HepG2 (cell line): ENCODE measurements at regions not wholly inside any gene's neighbourhood (a gene's known extent, or its start where the extent isn't known, plus 50 kb on each side); places are given as distances from the start of the nearest gene placed in this dataset.

ENCODE experiments used
- CTCF ChIP-seq: sonication (generic); formaldehyde crosslinking; IDR thresholded peaks from 2 replicates; pipeline ENCODE4 v1.5.0; 2020; ENCODE audit warnings: mild to moderate bottlenecking, missing genetic modification reagents, moderate library complexity
- FOXA3 ChIP-seq: IDR thresholded peaks from 2 replicates; pipeline ENCODE4 v1.6.1; 2016; ENCODE audit warnings: missing genetic modification reagents, missing compliant biosample characterization
- KDM2A ChIP-seq: sonication (generic); formaldehyde crosslinking; IDR thresholded peaks from 2 replicates; pipeline ENCODE4 v1.4.0; 2020; ENCODE audit warnings: low read depth, missing genetic modification reagents, borderline replicate concordance
- POLR2AphosphoS2 ChIP-seq: IDR thresholded peaks from 2 replicates; pipeline ENCODE4 v1.6.1; 2011; ENCODE audit warnings: low read depth, low read length, improper control_type of control experiment
- RAD21 ChIP-seq: fragments of 450-650 bp; formaldehyde crosslinking; IDR thresholded peaks from 2 replicates; pipeline ENCODE4 v1.5.0; 2020; ENCODE audit warnings: mild to moderate bottlenecking
- RFX5 ChIP-seq: IDR thresholded peaks from 2 replicates; pipeline ENCODE4 v1.6.1; 2011; ENCODE audit warnings: low read depth, low read length, improper control_type of control experiment
- SIN3A ChIP-seq: IDR thresholded peaks from 2 replicates; pipeline ENCODE4 v1.6.1; 2011; ENCODE audit warnings: low read depth, mild to moderate bottlenecking, control low read depth, low read length, borderline replicate concordance
- U2AF1 ChIP-seq: fragments of 200-400 bp; formaldehyde crosslinking; optimal IDR thresholded peaks from 2 replicates; pipeline ENCODE3; 2017; ENCODE audit warnings: mild to moderate bottlenecking, low read depth, low read length
- USF2 ChIP-seq, 2 experiments: sonication (generic) in 1 of 2; formaldehyde crosslinking in 1 of 2; IDR thresholded peaks; 2 replicates each; pipeline versions ENCODE4 v1.5.1 to v1.6.1; 2011 to 2020; ENCODE audit warnings: borderline replicate concordance in 1 of 2, low read depth in 1 of 2, low read length in 1 of 2, mild to moderate bottlenecking in 1 of 2, missing genetic modification reagents in 1 of 2, moderate library complexity in 1 of 2
- ZBTB10 ChIP-seq: sonication (generic); formaldehyde crosslinking; IDR thresholded peaks from 2 replicates; pipeline ENCODE4 v1.4.0; 2020; ENCODE audit warnings: missing genetic modification reagents, borderline replicate concordance
- ZNF597 ChIP-seq: sonication (generic); formaldehyde crosslinking; IDR thresholded peaks from 2 replicates; pipeline ENCODE4 v1.5.0; 2020; ENCODE audit warnings: missing genetic modification reagents

- no peak for TF ChIP-seq RFX5
- TF ChIP-seq ZBTB10 (CRISPR knock-in tag), result no peak
- TF ChIP-seq FOXA3 (CRISPR knock-in tag), result no peak
- no peak for TF ChIP-seq KDM2A
- no peak for TF ChIP-seq U2AF1
- no peak for TF ChIP-seq ZNF597 (CRISPR knock-in tag)
- no peak for TF ChIP-seq POLR2AphosphoS2
- no peak for TF ChIP-seq SIN3A
- no peak for TF ChIP-seq CTCF (CRISPR knock-in tag)
- TF ChIP-seq USF2 (IDR thresholded peaks at IDR 0.05; ENCODE audit: low read depth, low read length), result no peak
- no peak for TF ChIP-seq USF2 (CRISPR knock-in tag; IDR thresholded peaks at IDR 0.05; ENCODE audit: borderline replicate concordance)
- no peak for TF ChIP-seq RAD21
Measured at GRCh38 chr14:29035134-29035533, 268.5 kb downstream of the FOXG1 start.
